RWPE1 (cell line): ENCODE measurements at regions not wholly inside any gene's neighbourhood (a gene's known extent, or its start where the extent isn't known, plus 50 kb on each side); places are given as distances from the start of the nearest gene placed in this dataset.

Experiments
- CTCF ChIA-PET: fragments of 350-600 bp; sonication (Branson Sonifier 250); formaldehyde crosslinking; extraction: SDS; loops from one replicate; lab custom pipeline; 2021; lab: Yijun Ruan, JAX
- POLR2A ChIA-PET: fragments of 400-600 bp; formaldehyde crosslinking; extraction: SDS; loops from one replicate; lab custom pipeline; 2020; ENCODE audit warnings: antibody characterized with exemption; ENCODE audit not compliant: low non-redundant PET; lab: Yijun Ruan, JAX
- DNase-seq: peaks from one replicate; pipeline ENCODE4 v3.0.0; 2012; ENCODE audit warnings: low spot score
- H3K27ac ChIP-seq: fragments of 450-650 bp; 2 replicates; pipeline ENCODE4 v1.5.1; 2017
- CTCF ChIP-seq: fragments of 450-650 bp; conservative IDR thresholded peaks from 2 replicates; pipeline ENCODE4 v1.5.1; 2017; ENCODE audit warnings: low read depth, mild to moderate bottlenecking

- no peak overlapping the region for H3K27ac ChIP-seq
- no peak for DNase-seq
- TF ChIP-seq CTCF = no peak
- ChIA-PET POLR2A (no interaction called here), CTCF (interaction anchor here (0.6 kb wide), 1 partner anchor 14 kb away, joined by 4 read pairs; no protein-coding TSS in a partner anchor)
These were observed 60.0 kb upstream of the MNS1 start for GRCh38 chr15:56524915-56525314.

- no peak for TF ChIP-seq CTCF
- CTCF ChIA-PET = no interaction called here
- H3K27ac ChIP-seq = no peak overlapping the region
- POLR2A ChIA-PET = no interaction called here
- DNase-seq = no peak
These were observed 58.6 kb upstream of the MNS1 start for GRCh38 chr15:56523521-56523920.

GRCh38 chr15:56519000-56519399 is 54.1 kb upstream of the MNS1 start:
- CTCF ChIA-PET = no interaction called here

More at GRCh38 chr15:56519000-56519399, 54.1 kb upstream of the MNS1 start:
- H3K27ac ChIP-seq = no peak overlapping the region
- POLR2A ChIA-PET = no interaction called here
- no peak for TF ChIP-seq CTCF
- DNase-seq = no peak
